Thoracic aorta (tissue), 2 donors: ENCODE measurements at regions not wholly inside any gene's neighbourhood (a gene's known extent, or its start where the extent isn't known, plus 50 kb on each side); places are given as distances from the start of the nearest gene placed in this dataset.

ENCODE experiments used
- ATAC-seq: fragments of 150-250 bp; one replicate; pipeline ENCODE4 v1.8.0; 2017; ENCODE audit warnings: low read depth; ENCODE audit not compliant: insufficient number of reproducible peaks, low FRiP score
- DNase-seq: peaks from one replicate; pipeline ENCODE4 v3.0.0-alpha.2; 2020; ENCODE audit warnings: low spot score
- H3K27ac ChIP-seq, 2 donors: fragments of 200-600 bp; sonication (generic); 1 replicate in 1 of 2; 2 replicates in 1 of 2; pipeline ENCODE4 v1.5.1; 2016; ENCODE audit warnings: mild to moderate bottlenecking in 2 of 2, moderate library complexity in 2 of 2
- H3K27me3 ChIP-seq: fragments of 200-600 bp; sonication (generic); replicated peaks from 2 replicates; pipeline ENCODE4 v1.6.0; 2016; ENCODE audit warnings: mild to moderate bottlenecking; ENCODE audit not compliant: insufficient read depth
- H3K36me3 ChIP-seq: fragments of 200-600 bp; sonication (generic); one replicate; pipeline ENCODE4 v1.5.1; 2016
- H3K4me1 ChIP-seq, 2 donors: fragments of 200-600 bp; sonication (generic); 1 replicate in 1 of 2; 2 replicates in 1 of 2; pipeline versions ENCODE4 v1.5.1 to v1.6.0; 2016; ENCODE audit warnings: low read depth in 2 of 2, mild to moderate bottlenecking in 1 of 2; ENCODE audit not compliant: control insufficient read depth in 1 of 2
- H3K4me3 ChIP-seq: fragments of 200-600 bp; sonication (generic); 2 replicates; pipeline ENCODE4 v1.5.1; 2016; ENCODE audit warnings: mild to moderate bottlenecking
- H3K9me3 ChIP-seq: fragments of 200-600 bp; sonication (generic); 2 replicates; pipeline ENCODE4 v1.5.1; 2016
- CTCF ChIP-seq: fragments of 200-600 bp; sonication (generic); IDR thresholded peaks from one replicate; pipeline ENCODE4 v1.5.1; 2019; ENCODE audit warnings: antibody characterized with exemption

- Histone ChIP-seq H3K4me1 (no peaks in the 10 kb centered on the region), H3K27me3 (no peaks in the 10 kb centered on the region), H3K4me3 (no peak overlapping the region), H3K9me3 (no peaks in the 10 kb centered on the region), H3K36me3 (no peaks in the 10 kb centered on the region), H3K27ac (no peak overlapping the region)
- ATAC-seq (no peak), DNase-seq (no peak)
- no peak for TF ChIP-seq CTCF
Observed at GRCh38 chr3:72301779-72302178, 516.8 kb upstream of the PROK2 start.

- no peak for ATAC-seq
- Histone ChIP-seq H3K27ac (no peak overlapping the region), H3K4me1 (no peaks in the 10 kb centered on the region), H3K9me3 (no peaks in the 10 kb centered on the region), H3K27me3 (no peaks in the 10 kb centered on the region), H3K4me3 (no peak overlapping the region), H3K36me3 (no peaks in the 10 kb centered on the region)
- DNase-seq: no peak
- TF ChIP-seq CTCF: no peak
Observed at GRCh38 chr3:72300621-72301020, 515.7 kb upstream of the PROK2 start.

- no peak overlapping the region for H3K27ac ChIP-seq
- ATAC-seq: no peak
- no peak for TF ChIP-seq CTCF
Observed at GRCh38 chr3:72299823-72300222, 514.9 kb upstream of the PROK2 start.

GRCh38 chr3:72299321-72299802 lies 514.4 kb upstream of the PROK2 start:
- Histone ChIP-seq H3K27me3 (no peaks in the 10 kb centered on the region), H3K4me1 (no peaks in the 10 kb centered on the region), H3K27ac (no peak overlapping the region), H3K9me3 (no peaks in the 10 kb centered on the region), H3K4me3 (no peak overlapping the region), H3K36me3 (no peaks in the 10 kb centered on the region)
- no peak for ATAC-seq
- no peak for TF ChIP-seq CTCF
- no peak for DNase-seq

More at GRCh38 chr3:72299823-72300222, 514.9 kb upstream of the PROK2 start:
- no peaks in the 10 kb centered on the region for H3K9me3 ChIP-seq
- no peak overlapping the region for H3K4me3 ChIP-seq
- H3K4me1 ChIP-seq: no peaks in the 10 kb centered on the region
- DNase-seq: no peak
- no peaks in the 10 kb centered on the region for H3K36me3 ChIP-seq
- no peaks in the 10 kb centered on the region for H3K27me3 ChIP-seq

- H3K27ac ChIP-seq: no peak overlapping the region
- H3K27me3 ChIP-seq: no peaks in the 10 kb centered on the region
- DNase-seq (no peak), ATAC-seq (no peak)
- TF ChIP-seq CTCF: no peak
- H3K9me3 ChIP-seq: no peaks in the 10 kb centered on the region
- H3K4me1 ChIP-seq: no peaks in the 10 kb centered on the region
- H3K4me3 ChIP-seq: no peak overlapping the region
- H3K36me3 ChIP-seq: no peaks in the 10 kb centered on the region
Observed at GRCh38 chr3:72298201-72299152, 513.5 kb upstream of the PROK2 start.
